GM20431 (cell line): ENCODE measurements at regions not wholly inside any gene's neighbourhood (a gene's known extent, or its start where the extent isn't known, plus 50 kb on each side); places are given as distances from the start of the nearest gene placed in this dataset.
"Not testable (repeated sequence)": the region's sequence is repeated elsewhere in the genome, so short reads cannot be mapped to it uniquely, and the experiment has no call there.

Source experiments
- in situ Hi-C: fragments of 300-500 bp; cut with MseI, MboI; formaldehyde crosslinking; loops from one replicate; pipeline ENCODE4 v1.15.0; 2020; ENCODE audit warnings: low sequenced_read_pairs; ENCODE audit not compliant: unreplicated experiment

DNA sequence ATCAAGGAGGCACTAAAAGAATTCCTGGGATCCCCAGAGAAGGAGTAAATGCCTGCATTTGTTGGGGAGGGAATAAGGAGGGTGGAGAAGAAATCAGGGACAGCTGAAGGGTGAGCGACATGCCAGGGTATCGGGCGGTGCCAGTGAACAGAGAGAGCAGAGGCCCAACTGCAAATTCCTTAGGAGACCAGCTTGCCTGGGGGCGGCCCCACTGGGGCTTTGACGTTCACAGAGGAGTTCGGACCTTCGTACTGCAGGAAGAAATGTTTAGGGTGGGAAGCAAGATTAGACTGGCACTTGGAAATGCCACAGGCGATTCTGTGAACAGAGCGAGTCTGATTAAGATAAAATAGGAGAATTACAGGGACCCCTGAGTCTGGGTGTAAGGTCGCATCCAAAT, 65.1 kb upstream of the FGF3 start:
- in situ Hi-C loops: no loop called here

DNA sequence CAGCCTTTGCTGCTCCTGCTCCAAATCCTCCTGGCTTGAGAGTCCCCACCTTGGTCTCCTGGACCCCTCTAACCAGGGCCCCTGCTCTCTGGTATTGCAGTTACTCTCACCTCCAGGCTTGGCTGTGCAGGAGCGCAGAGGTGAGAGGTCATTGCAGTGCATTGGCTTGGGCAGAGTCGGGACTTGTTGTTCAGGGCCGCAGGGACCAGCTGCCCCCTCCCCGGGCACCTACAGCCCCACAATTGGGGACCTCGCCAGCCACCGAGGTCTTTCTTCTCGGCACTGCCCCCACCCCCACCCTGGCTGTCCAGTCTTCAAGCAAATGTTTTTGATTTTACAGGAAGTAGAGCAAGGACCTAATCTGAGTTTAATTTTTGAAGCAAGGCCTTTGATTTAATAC, 65.5 kb upstream of the FGF3 start:
- in situ Hi-C loops: no loop called here

DNA sequence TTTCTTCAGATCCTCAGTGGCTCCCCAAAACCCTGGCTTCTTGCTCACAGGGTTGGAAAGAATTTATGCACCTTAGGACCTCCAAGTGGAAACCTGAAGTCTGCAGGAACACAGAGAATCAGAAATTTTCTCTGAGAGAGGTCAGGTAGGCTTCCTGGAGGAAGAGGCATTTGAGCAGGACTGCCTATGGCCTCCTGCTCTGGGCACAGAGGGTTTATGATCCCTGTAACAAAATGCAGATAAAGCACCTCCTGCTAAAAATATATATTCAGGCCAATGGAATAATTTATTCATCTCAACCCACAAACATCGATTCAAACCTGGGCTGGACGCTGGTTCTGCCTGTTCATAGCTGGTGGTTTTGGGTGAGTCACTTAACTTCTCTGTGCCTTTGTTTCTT, 68.1 kb upstream of the FGF3 start:
- in situ Hi-C loops: no loop called here

DNA sequence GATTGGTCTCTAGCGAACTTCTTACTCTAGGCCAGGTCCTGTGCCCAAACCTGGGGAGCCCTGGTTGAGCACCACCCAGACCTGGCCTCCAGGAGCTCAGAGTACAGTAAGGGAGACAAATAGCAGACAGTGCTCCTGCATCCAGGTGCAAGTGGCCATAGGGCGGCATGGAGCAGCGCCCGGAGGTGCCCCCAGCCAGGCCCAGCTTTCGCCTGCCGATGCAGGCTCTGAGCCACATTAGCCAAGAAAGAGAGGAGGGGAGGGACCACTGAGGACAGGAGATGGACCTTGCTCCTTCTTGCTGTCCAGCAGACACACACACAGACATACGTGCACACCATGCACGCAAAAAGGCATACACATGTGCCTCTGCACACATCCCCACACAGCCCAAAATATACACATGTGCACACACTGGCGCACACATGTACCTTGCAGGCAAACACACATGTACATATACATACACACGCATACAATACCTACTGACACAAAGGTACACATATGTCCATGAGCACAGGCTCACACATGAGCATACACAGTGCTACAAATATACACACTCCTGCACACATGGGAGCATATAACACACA, 68.7 kb upstream of the FGF3 start:
- in situ Hi-C loops: no loop called here

DNA sequence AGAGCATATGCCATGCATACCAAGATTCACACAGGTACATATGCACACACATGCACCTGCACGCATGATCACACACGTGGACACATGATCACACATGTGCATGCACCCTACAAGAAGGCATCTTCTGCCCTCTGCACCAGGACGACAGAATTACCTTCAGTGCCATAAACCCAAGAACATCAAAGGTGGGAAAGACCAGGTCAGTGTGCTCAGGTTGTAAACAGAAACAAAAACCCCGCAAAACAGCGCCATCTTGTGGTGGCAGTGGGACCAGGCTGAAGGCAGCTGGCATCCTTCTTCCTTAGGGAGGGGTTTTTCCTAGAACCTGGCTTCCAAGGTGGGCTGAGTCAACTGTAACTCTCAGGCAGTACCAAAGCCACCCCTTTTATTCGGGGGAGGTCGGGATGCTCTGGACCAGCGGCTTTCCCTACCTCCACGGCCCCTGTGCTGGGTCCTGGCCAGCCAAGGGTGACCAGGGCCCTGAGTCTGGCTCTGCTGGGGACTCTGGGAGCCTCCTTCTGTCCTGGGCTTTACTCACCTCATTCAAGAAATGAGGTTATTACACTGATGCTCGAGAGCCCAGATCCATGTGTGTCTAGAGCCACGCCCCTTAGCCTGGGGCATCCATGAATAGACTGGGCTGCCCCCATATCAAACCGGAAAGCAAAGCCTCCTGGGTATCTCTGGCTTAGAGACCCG, 69.4 kb upstream of the FGF3 start:
- in situ Hi-C loops: no loop called here

DNA sequence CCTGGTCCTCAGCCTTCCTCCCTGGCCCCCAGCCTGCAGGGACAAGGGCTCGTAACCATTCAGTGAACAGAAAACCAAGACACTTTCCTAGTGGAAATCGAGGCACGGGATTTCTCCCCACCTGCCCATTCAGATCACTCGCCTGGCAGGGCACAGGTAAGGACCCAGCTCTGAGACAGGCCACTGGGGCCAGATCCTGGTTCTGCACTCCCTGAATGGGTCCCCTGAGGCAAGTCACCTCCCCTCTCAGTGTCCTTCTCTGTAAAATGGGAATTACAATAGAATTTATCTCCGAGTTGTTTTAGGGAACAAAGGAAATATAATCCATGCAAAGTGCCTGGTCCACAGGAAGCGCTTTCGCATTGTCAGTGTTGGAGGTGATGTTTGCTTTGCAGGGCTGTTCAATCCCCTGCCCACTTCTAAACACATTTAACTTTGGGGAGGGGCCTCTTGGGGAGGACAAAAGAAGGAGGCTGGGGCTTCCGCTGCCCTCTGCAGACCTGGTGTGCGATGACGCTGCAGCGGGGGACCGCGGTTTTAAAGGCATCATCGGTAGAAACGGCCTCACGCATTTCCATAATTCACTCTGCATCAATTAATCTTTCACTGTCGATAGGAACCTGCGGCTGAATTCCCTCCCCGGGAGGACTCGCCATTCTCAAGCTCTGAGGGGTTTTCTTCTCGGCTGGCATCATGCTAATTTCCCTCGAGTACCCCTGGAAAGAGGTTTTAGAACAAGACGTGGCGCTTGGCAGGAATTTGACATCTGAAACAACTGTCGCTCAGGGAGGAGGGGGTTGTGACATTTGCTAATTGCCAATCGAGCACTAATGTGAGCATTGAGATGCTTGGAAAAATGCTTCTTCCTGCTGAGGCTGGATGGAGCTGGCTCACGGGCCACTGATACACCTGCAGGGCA, 70.4 kb upstream of the FGF3 start:
- in situ Hi-C loops: loop anchor here (10.0 kb wide), 1 partner anchor 205 kb away; no protein-coding TSS in a partner anchor

DNA sequence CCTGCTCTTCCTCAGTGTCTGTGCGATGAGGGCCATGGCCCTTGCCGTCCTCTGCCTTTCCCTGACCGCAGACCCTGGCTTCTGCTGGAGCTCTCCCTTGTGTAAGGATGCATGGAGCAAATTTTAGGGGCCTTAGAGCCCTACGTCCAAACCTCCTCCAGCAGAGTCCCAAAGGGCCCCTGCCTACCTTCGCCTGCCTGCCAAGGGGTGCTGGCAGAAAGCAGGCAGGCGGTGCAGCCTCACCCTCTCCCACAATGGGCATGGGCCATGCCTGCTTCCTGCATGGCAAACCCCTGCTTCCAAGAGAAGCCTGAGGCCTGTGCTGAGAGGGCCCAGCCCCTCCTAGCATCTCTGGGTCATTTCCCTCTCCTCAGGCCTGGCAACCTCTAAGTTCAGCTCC, 71.3 kb upstream of the FGF3 start:
- in situ Hi-C loops: loop anchor here (10.0 kb wide), 1 partner anchor 206 kb away; no protein-coding TSS in a partner anchor

DNA sequence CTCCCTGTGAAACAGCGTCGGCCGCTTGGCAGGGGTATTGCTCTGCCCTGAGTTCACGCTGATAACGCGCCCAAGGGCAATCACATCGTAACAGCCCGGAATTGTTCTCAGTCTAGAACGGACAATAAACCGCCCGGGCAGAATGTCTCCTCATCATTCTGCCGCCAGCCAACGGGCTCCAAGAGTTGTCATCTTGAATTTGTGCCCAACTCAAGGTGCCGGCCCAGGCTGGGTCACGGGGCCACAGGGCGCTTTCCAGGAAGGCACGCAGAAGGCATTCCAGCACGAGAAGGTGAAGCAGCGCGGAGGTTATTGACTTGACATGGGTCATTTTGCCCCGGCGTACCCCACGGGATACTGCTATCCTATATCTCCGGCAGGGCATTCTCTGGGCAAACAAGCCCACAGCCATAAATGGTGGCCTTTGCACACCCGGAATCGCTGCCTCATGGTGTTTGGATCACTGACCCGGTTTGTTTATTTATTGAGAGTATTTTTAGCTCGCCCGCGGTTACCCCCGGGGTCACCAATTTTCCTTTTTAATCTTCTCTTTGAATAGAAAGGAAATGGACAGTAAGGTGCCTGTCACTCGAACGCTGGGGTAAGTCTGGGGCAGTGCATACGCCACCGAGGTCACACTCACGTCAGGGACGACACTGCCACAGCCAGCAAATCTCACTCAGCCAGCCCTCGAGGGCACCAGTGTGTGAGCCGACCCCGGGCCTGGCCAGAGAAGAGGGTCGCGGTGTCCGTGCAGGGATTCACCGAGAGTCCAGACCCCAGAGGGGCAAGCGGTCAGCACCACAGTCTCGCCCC, 72.4 kb upstream of the FGF3 start:
- in situ Hi-C loops: loop anchor here (10.0 kb wide), 1 partner anchor 207 kb away; no protein-coding TSS in a partner anchor

DNA sequence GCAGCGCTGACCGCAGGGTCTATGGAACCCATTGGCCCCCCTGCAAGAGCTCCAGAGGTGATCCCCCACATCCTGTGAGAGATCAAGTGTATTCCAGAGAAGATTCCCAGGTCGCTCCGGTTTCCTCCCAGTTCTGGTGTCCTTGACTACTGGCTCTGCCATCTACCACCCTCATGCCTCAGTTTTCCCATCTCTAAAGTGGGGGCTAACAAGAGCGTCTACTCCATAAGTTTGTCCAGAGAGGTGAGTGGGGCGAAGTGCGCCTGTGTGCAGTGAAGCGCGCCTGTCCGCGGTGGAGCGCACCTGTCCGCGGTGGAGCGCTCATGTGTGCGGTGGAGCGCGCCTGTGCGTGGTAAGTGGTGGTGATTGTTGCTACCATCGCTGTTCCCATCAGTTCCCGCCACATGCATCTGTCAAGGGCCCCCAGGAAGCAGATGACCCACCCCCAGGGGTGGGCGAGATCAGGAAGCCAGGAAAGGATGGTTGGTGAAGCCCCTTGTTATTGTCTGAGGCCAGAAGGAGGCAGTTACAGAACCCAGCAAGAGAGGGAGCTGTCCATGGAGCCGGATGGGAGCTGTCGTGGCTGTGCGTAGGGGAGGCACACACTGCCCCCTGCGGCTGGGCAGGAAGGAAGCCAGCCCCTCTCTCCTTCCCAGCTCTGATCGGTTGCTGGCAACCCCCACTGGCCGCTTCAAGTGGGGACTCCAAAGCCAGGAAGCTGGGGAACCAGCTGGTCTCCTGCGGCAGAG, 73.2 kb upstream of the FGF3 start:
- in situ Hi-C loops: loop anchor here (10.0 kb wide), 1 partner anchor 208 kb away; no protein-coding TSS in a partner anchor

DNA sequence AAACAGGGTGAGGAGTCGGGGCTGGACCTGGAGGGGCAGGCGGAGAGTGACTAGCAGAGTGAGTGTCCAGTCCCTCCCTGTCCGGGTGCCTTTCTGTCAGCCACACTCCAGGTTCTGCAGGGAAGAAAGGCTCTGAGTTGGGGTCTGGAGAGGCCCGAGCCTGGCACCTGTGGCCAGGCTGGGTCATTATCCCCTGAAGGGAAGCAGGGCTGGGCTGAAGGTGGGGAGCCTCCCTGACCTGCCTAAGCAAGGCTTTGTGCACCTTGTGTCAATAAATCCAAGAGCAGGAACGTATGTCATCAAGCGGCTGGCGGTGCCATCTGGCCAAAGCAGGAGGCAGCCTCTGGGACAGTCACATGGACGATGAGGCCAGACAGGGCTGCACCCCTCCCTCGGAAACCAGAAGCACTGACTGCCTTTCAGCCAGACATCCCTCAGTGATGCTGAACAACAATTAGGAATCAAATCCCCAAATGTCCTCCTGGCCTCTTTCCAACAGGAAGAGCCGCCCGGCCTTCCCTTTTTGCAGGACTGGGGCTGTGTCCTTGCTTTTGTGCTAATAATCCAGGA, 73.9 kb upstream of the FGF3 start:
- in situ Hi-C loops: loop anchor here (10.0 kb wide), 1 partner anchor 208 kb away; no protein-coding TSS in a partner anchor

DNA sequence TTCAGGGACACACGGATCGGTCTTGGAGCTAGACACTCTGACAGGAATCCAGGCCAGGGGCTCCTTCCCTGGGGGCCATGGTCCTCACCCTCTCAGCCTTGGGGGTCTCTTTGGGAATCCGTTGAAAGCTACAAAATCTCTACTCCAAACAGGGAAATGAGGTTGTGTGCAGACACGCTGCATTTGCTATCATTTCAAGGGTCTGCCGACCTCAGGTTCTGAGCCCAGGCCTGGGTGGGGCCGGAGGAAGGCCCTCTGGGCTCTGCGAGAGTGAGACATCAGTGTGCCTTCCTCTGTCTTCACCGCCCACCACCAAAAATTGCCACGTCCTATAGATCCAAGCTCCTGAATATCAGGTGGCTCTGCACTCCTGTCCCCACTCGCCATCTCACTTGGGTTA, 74.4 kb upstream of the FGF3 start:
- in situ Hi-C loops: loop anchor here (10.0 kb wide), 1 partner anchor 209 kb away; no protein-coding TSS in a partner anchor

DNA sequence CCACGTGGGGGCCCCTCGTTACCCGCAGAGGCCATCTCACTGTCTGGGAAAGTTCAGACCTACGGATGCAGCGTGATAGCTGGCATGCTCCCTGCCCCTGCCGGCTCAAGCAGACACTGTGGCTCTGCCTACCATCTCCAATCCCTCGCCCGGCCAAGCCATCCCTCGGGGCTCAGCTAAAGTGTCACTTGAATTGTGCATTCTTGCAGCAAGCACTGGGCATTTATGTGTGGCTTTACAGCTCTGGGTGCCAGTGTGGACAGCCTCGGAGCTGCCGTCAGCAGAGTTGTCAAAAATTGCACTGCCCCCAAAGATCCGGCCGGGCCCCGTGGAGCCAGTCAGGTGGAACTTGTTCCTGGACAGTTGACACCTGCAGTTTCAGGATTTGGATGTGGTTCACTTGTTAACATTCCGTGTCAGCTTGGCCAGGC, 75.0 kb upstream of the FGF3 start:
- in situ Hi-C loops: loop anchor here (10.0 kb wide), 1 partner anchor 209 kb away; no protein-coding TSS in a partner anchor

DNA sequence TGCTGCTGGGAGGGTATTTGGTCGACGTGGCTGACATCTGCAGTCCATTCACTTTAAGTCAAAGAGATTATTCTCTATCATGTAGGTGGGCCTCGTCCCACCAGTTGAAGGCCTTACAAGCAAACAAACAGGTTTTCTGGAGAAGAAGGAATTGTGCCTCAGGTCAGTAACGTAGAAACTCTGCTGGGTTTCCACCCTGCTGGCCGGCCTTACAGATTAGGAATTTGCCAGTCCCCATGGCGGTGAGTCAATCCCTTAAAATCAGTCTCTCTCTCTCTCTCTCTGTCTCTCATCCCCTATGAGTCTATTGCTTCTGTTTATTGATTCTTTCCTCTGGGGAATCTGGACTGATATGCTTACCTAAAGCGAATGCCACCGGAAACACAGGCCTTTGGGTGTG, 75.4 kb upstream of the FGF3 start:
- in situ Hi-C loops: loop anchor here (10.0 kb wide), 1 partner anchor 210 kb away; no protein-coding TSS in a partner anchor

DNA sequence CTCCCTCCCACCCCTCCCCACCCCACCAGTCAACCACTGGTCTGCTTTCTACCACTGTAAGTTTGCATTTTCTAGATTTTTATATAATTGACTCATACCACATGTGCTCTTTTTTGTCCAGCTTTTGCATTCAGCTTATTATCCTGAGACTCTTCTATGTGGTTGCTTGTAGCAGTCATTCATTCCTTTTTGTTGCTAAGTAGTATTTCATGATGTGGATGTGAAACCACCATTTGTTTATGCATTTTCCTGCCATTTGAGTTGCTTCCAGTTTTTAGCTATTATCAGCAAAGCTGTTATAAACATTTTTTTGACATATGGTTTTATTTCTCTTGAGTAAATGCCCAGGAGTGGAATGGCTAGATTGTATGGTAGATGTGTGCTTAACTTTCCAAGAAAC, 77.0 kb upstream of the FGF3 start:
- in situ Hi-C loops: loop anchor here (10.0 kb wide), 1 partner anchor 211 kb away; no protein-coding TSS in a partner anchor

DNA sequence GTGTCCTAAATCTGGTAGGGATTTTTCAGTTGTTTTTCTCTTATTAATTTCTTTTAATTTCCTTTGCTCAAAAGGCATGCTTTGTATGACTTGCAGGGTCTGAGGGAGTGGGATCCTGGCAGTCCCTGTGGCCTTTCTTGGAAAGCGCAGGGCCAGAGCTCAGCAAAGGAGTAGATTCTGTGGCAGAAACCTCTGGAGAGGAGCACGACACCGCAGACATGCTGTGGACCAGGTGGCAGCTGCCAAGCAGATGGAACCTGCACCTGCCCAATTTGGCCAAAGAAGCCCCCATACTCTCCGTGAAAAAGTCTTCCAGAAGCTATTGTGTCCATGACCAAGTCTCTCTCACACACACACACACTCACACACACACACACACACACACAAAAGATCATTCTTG, 78.9 kb upstream of the FGF3 start:
- in situ Hi-C loops: loop anchor here (10.0 kb wide), 1 partner anchor 213 kb away; no protein-coding TSS in a partner anchor

DNA sequence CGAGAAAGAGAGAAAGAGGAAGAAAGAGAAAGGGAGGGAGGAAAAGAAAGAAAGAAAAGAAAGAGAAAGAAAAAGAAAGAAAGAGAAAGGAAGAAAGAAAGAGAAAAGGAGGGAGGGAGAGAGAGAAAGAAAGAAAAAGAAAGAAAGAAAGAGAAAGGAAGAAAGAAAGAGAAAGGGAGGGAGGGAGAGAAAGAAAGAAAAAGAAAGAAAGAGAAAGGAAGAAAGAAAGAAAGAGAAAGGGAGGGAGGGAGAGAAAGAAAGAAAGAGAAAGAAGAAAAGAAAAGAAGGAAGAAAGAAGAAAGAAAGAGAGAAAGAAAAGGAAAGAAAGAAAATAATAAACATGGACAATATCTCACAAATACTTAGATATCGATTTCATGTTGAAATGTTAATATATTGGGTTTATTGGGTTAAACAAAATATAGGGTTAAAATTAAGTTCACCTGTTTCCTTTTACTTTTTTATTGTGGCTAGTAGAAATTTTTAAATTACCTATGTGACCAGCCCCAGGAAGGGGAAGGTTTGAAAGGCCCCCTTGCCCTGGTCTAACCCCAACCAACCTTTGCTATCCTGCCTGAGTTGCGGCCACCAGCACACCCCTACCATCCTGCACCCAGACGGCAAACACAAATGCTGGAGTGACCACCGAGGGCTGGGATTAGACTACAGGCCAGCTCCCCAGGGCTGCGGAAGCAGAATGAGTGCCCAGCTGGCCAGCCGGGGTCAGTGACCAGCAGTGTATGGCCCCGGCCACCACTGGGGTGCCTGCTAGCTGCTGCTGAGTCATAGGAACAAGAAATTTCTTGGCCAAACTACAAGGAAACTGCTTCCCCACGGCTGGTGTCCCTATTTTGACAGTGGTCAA, 81.0 kb upstream of the FGF3 start:
- in situ Hi-C loops: loop anchor here (10.0 kb wide), 1 partner anchor 215 kb away; no protein-coding TSS in a partner anchor

DNA sequence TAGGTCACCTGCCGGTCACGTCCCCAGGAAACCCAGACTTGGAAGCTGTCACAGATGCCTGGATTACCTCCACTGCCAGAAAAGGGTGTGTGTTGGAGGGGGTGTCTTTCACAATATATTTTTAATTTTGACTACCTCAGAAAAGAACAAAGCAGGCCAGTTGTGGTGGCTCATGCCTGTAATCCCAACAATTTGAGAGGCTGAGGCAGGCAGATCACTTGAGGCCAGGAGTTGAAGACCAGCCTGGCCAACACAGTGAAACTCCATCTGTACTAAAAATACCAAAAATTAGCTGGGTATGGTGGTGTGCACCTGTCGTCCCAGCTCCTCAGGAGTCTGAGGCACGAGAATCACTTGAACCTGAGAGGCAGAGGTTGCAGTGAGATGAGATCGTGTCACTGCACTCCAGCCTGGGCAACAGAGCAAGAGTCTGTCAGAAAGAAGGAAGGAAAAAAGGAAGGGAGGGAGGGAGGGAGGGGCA, 81.6 kb upstream of the FGF3 start:
- in situ Hi-C loops: not testable (repeated sequence)
